GM23338 (cell line): ENCODE measurements at regions not wholly inside any gene's neighbourhood (a gene's known extent, or its start where the extent isn't known, plus 50 kb on each side); places are given as distances from the start of the nearest gene placed in this dataset.

Source experiments
- ATAC-seq: fragments of 200-7000 bp; cut with Tn5 transposase; 3 replicates; pipeline ENCODE4 v1.9.1; 2020
- DNase-seq: peaks from one replicate; pipeline ENCODE4 v3.0.0-alpha.2; 2015; ENCODE audit warnings: low spot score
- H2AFZ ChIP-seq: fragments of 200-600 bp; sonication (generic); 2 replicates; pipeline ENCODE4 v1.8.0; 2016; ENCODE audit warnings: antibody characterized with exemption, mild to moderate bottlenecking, moderate library complexity
- H3F3A ChIP-seq: fragments of 200-600 bp; sonication (generic); replicated peaks from 2 replicates; pipeline ENCODE4 v1.8.0; 2017; ENCODE audit warnings: antibody characterized with exemption, mixed run types, low read depth
- H3K27ac ChIP-seq: fragments of 200-600 bp; sonication (generic); 2 replicates; pipeline ENCODE4 v1.6.1; 2016; ENCODE audit warnings: low read depth
- H3K27me3 ChIP-seq: fragments of 200-600 bp; sonication (generic); 2 replicates; pipeline ENCODE4 v1.8.0; 2016; ENCODE audit warnings: mild to moderate bottlenecking, mixed run types, moderate library complexity; ENCODE audit not compliant: insufficient read depth
- H3K36me3 ChIP-seq: fragments of 200-600 bp; sonication (generic); 2 replicates; pipeline ENCODE4 v1.8.0; 2016; ENCODE audit warnings: mild to moderate bottlenecking; ENCODE audit not compliant: insufficient read depth
- H3K4me1 ChIP-seq: fragments of 200-600 bp; sonication (generic); 2 replicates; pipeline ENCODE4 v1.8.0; 2016; ENCODE audit warnings: mild to moderate bottlenecking, moderate library complexity; ENCODE audit not compliant: insufficient read depth
- H3K4me2 ChIP-seq: fragments of 200-600 bp; sonication (generic); 2 replicates; pipeline ENCODE4 v1.7.1; 2017; ENCODE audit warnings: mixed run types
- H3K4me3 ChIP-seq: fragments of 200-600 bp; sonication (generic); 2 replicates; pipeline ENCODE4 v1.6.1; 2016; ENCODE audit warnings: mixed run types
- H3K79me2 ChIP-seq: fragments of 200-600 bp; sonication (generic); replicated peaks from 2 replicates; pipeline ENCODE4 v1.8.0; 2017; ENCODE audit warnings: mild to moderate bottlenecking; ENCODE audit not compliant: insufficient read depth
- H3K9me2 ChIP-seq: fragments of 200-600 bp; sonication (generic); 2 replicates; pipeline ENCODE4 v1.8.0; 2017; ENCODE audit not compliant: insufficient read depth
- H4K20me1 ChIP-seq: fragments of 200-600 bp; sonication (generic); replicated peaks from 2 replicates; pipeline ENCODE4 v1.8.0; 2017; ENCODE audit warnings: mild to moderate bottlenecking; ENCODE audit not compliant: insufficient read depth
- H3K27ac Mint-ChIP-seq: 2 replicates; pipeline ENCODE4 v1.8.0; 2020; ENCODE audit warnings: inconsistent platforms, mild to moderate bottlenecking, moderate library complexity, mixed read lengths
- H3K27me3 Mint-ChIP-seq: 3 replicates; pipeline ENCODE4 v1.8.0; 2022; ENCODE audit warnings: low read depth, mild to moderate bottlenecking, moderate library complexity, mixed read lengths, inconsistent platforms; ENCODE audit not compliant: insufficient read depth, poor library complexity
- H3K36me3 Mint-ChIP-seq: 3 replicates; pipeline ENCODE4 v1.8.0; 2021; ENCODE audit warnings: low read depth, mild to moderate bottlenecking, inconsistent platforms, moderate library complexity, mixed read lengths
- H3K4me1 Mint-ChIP-seq: 3 replicates; pipeline ENCODE4 v1.8.0; 2020; ENCODE audit warnings: mild to moderate bottlenecking, inconsistent platforms, mixed read lengths
- H3K4me3 Mint-ChIP-seq: 3 replicates; pipeline ENCODE4 v1.8.0; 2021; ENCODE audit warnings: moderate library complexity, mild to moderate bottlenecking, inconsistent platforms, mixed read lengths
- H3K9me3 Mint-ChIP-seq: 3 replicates; pipeline ENCODE4 v1.8.0; 2020; ENCODE audit warnings: moderate library complexity, mild to moderate bottlenecking, inconsistent platforms, mixed read lengths
- CREB1 ChIP-seq: fragments of 250-450 bp; sonication (Bioruptor Pico); IDR thresholded peaks from 2 replicates; pipeline ENCODE4 v1.5.0; 2020; ENCODE audit warnings: low read depth, mild to moderate bottlenecking, moderate library complexity
- EZH2 ChIP-seq: fragments of 200-600 bp; sonication (generic); IDR thresholded peaks from one replicate; pipeline ENCODE4 v1.8.0; 2017; ENCODE audit warnings: antibody characterized with exemption, mild to moderate bottlenecking, low read depth; ENCODE audit not compliant: unreplicated experiment
- EZH2phosphoT487 ChIP-seq: fragments of 200-600 bp; sonication (generic); IDR thresholded peaks from one replicate; pipeline ENCODE4 v1.8.1; 2018; ENCODE audit warnings: antibody characterized with exemption; ENCODE audit not compliant: unreplicated experiment
- JUNB ChIP-seq: IDR thresholded peaks from one replicate; pipeline ENCODE4 v1.6.1; 2016; ENCODE audit warnings: antibody characterized with exemption; ENCODE audit not compliant: unreplicated experiment
- NANOG ChIP-seq: IDR thresholded peaks from 2 replicates; pipeline ENCODE4 v1.6.1; 2016; ENCODE audit warnings: antibody characterized with exemption, borderline replicate concordance
- POLR2AphosphoS5 ChIP-seq: IDR thresholded peaks from 2 replicates; pipeline ENCODE4 v1.6.1; 2016; ENCODE audit warnings: antibody characterized with exemption, low read depth
- STAT1 ChIP-seq: IDR thresholded peaks from one replicate; pipeline ENCODE4 v1.6.1; 2016; ENCODE audit warnings: antibody characterized with exemption; ENCODE audit not compliant: unreplicated experiment
- ZNF114 ChIP-seq: fragments of 250-450 bp; sonication (Bioruptor Pico); IDR thresholded peaks from 2 replicates; pipeline ENCODE4 v1.5.0; 2020; ENCODE audit warnings: mild to moderate bottlenecking, moderate library complexity
- ZNF331 ChIP-seq: fragments of 250-450 bp; sonication (Bioruptor Pico); IDR thresholded peaks from 2 replicates; pipeline ENCODE4 v1.5.0; 2020; ENCODE audit warnings: low read depth, mild to moderate bottlenecking, moderate library complexity
- TF ChIP-seq, protein P1 (sequence below), 2 experiments: fragments of 200-600 bp in 1 of 2; sonication (generic) in 1 of 2; conservative IDR thresholded peaks; 2 replicates each; pipeline versions ENCODE4 v1.5.1 to v1.6.1; 2016 to 2017; ENCODE audit warnings: antibody characterized with exemption in 2 of 2, low read depth in 2 of 2, mild to moderate bottlenecking in 2 of 2, moderate library complexity in 1 of 2
- TF ChIP-seq, protein P2 (sequence below): IDR thresholded peaks from 2 replicates; pipeline ENCODE4 v1.6.1; 2016; ENCODE audit warnings: antibody characterized with exemption
- TF ChIP-seq, protein P3 (sequence below): IDR thresholded peaks from one replicate; pipeline ENCODE4 v1.6.1; 2018; ENCODE audit warnings: antibody characterized with exemption; ENCODE audit not compliant: unreplicated experiment
- TF ChIP-seq, protein P4 (sequence below): fragments of 250-450 bp; sonication (Bioruptor Pico); IDR thresholded peaks from 2 replicates; pipeline ENCODE4 v1.5.0; 2020; ENCODE audit warnings: mild to moderate bottlenecking, moderate library complexity

DNA sequence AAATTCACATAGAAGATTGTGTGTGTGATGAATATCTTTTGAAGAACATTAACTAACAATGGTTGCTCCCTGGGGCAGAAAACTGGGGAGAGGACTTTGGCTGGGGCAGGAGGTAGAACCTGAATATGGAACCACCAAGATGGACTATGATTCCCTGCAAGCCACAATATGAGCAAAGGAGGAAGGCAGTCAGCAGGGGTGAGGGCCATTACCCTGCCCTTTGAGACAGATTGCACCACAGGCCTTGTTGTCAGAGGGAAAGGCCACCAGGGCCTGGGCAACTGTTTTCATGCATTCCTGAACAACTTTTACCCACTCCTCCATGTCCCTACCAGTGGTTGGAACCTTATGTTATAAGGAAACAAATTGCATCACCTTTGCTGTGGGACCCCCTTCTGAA lies 670.1 kb upstream of the POM121L12 start:
- H3K27me3 ChIP-seq, result no peaks in the 10 kb centered on the region
- H3K4me1 Mint-ChIP-seq, result no peaks in the 10 kb centered on the region; the same call in 2 of the 3 replicates
- no peaks in the 10 kb centered on the region for H3F3A ChIP-seq
- no peaks in the 10 kb centered on the region for H4K20me1 ChIP-seq
- peaks cover 10% of the 10 kb centered on the region for H3K9me3 Mint-ChIP-seq
- H3K4me3 Mint-ChIP-seq, result no peak overlapping the region
- H3K9me2 ChIP-seq, result 0 out of 2 replicates have a peak, but pooled peaks cover 14% of the 10 kb centered on the region
- H2AFZ ChIP-seq, result no peak overlapping the region
- H3K27me3 Mint-ChIP-seq, result peaks cover 4% of the 10 kb centered on the region
- H3K36me3 Mint-ChIP-seq, result no peaks in the 10 kb centered on the region; the same call in 2 of the 3 replicates
- no peak for DNase-seq
- H3K36me3 ChIP-seq, result no peaks in the 10 kb centered on the region
- H3K27ac Mint-ChIP-seq, result no peak overlapping the region
- no peak for ATAC-seq
- no peak for TF ChIP-seq EZH2
- no peak for TF ChIP-seq EZH2phosphoT487
- no peak for TF ChIP-seq NANOG
- TF ChIP-seq, protein P1, sequence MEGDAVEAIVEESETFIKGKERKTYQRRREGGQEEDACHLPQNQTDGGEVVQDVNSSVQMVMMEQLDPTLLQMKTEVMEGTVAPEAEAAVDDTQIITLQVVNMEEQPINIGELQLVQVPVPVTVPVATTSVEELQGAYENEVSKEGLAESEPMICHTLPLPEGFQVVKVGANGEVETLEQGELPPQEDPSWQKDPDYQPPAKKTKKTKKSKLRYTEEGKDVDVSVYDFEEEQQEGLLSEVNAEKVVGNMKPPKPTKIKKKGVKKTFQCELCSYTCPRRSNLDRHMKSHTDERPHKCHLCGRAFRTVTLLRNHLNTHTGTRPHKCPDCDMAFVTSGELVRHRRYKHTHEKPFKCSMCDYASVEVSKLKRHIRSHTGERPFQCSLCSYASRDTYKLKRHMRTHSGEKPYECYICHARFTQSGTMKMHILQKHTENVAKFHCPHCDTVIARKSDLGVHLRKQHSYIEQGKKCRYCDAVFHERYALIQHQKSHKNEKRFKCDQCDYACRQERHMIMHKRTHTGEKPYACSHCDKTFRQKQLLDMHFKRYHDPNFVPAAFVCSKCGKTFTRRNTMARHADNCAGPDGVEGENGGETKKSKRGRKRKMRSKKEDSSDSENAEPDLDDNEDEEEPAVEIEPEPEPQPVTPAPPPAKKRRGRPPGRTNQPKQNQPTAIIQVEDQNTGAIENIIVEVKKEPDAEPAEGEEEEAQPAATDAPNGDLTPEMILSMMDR (conservative IDR thresholded peaks at IDR 0.05; ENCODE audit: low read depth in 2 of 2), result no peak
- TF ChIP-seq POLR2AphosphoS5, result no peak
- no peak for TF ChIP-seq ZNF331 (CRISPR knock-in tag)
- TF ChIP-seq, protein P2, sequence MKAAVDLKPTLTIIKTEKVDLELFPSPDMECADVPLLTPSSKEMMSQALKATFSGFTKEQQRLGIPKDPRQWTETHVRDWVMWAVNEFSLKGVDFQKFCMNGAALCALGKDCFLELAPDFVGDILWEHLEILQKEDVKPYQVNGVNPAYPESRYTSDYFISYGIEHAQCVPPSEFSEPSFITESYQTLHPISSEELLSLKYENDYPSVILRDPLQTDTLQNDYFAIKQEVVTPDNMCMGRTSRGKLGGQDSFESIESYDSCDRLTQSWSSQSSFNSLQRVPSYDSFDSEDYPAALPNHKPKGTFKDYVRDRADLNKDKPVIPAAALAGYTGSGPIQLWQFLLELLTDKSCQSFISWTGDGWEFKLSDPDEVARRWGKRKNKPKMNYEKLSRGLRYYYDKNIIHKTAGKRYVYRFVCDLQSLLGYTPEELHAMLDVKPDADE, result no peak
- TF ChIP-seq, protein P3, sequence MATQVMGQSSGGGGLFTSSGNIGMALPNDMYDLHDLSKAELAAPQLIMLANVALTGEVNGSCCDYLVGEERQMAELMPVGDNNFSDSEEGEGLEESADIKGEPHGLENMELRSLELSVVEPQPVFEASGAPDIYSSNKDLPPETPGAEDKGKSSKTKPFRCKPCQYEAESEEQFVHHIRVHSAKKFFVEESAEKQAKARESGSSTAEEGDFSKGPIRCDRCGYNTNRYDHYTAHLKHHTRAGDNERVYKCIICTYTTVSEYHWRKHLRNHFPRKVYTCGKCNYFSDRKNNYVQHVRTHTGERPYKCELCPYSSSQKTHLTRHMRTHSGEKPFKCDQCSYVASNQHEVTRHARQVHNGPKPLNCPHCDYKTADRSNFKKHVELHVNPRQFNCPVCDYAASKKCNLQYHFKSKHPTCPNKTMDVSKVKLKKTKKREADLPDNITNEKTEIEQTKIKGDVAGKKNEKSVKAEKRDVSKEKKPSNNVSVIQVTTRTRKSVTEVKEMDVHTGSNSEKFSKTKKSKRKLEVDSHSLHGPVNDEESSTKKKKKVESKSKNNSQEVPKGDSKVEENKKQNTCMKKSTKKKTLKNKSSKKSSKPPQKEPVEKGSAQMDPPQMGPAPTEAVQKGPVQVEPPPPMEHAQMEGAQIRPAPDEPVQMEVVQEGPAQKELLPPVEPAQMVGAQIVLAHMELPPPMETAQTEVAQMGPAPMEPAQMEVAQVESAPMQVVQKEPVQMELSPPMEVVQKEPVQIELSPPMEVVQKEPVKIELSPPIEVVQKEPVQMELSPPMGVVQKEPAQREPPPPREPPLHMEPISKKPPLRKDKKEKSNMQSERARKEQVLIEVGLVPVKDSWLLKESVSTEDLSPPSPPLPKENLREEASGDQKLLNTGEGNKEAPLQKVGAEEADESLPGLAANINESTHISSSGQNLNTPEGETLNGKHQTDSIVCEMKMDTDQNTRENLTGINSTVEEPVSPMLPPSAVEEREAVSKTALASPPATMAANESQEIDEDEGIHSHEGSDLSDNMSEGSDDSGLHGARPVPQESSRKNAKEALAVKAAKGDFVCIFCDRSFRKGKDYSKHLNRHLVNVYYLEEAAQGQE, result no peak
- no peak for TF ChIP-seq STAT1
- TF ChIP-seq, protein P4, sequence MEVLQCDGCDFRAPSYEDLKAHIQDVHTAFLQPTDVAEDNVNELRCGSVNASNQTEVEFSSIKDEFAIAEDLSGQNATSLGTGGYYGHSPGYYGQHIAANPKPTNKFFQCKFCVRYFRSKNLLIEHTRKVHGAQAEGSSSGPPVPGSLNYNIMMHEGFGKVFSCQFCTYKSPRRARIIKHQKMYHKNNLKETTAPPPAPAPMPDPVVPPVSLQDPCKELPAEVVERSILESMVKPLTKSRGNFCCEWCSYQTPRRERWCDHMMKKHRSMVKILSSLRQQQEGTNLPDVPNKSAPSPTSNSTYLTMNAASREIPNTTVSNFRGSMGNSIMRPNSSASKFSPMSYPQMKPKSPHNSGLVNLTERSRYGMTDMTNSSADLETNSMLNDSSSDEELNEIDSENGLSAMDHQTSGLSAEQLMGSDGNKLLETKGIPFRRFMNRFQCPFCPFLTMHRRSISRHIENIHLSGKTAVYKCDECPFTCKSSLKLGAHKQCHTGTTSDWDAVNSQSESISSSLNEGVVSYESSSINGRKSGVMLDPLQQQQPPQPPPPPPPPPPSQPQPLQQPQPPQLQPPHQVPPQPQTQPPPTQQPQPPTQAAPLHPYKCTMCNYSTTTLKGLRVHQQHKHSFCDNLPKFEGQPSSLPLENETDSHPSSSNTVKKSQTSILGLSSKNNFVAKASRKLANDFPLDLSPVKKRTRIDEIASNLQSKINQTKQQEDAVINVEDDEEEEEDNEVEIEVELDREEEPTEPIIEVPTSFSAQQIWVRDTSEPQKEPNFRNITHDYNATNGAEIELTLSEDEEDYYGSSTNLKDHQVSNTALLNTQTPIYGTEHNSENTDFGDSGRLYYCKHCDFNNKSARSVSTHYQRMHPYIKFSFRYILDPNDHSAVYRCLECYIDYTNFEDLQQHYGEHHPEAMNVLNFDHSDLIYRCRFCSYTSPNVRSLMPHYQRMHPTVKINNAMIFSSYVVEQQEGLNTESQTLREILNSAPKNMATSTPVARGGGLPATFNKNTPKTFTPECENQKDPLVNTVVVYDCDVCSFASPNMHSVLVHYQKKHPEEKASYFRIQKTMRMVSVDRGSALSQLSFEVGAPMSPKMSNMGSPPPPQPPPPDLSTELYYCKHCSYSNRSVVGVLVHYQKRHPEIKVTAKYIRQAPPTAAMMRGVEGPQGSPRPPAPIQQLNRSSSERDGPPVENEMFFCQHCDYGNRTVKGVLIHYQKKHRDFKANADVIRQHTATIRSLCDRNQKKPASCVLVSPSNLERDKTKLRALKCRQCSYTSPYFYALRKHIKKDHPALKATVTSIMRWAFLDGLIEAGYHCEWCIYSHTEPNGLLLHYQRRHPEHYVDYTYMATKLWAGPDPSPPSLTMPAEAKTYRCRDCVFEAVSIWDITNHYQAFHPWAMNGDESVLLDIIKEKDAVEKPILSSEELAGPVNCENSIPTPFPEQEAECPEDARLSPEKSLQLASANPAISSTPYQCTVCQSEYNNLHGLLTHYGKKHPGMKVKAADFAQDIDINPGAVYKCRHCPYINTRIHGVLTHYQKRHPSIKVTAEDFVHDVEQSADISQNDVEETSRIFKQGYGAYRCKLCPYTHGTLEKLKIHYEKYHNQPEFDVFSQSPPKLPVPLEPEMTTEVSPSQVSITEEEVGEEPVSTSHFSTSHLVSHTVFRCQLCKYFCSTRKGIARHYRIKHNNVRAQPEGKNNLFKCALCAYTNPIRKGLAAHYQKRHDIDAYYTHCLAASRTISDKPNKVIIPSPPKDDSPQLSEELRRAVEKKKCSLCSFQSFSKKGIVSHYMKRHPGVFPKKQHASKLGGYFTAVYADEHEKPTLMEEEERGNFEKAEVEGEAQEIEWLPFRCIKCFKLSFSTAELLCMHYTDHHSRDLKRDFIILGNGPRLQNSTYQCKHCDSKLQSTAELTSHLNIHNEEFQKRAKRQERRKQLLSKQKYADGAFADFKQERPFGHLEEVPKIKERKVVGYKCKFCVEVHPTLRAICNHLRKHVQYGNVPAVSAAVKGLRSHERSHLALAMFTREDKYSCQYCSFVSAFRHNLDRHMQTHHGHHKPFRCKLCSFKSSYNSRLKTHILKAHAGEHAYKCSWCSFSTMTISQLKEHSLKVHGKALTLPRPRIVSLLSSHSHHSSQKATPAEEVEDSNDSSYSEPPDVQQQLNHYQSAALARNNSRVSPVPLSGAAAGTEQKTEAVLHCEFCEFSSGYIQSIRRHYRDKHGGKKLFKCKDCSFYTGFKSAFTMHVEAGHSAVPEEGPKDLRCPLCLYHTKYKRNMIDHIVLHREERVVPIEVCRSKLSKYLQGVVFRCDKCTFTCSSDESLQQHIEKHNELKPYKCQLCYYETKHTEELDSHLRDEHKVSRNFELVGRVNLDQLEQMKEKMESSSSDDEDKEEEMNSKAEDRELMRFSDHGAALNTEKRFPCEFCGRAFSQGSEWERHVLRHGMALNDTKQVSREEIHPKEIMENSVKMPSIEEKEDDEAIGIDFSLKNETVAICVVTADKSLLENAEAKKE (CRISPR knock-in tag), result no peak
- no peak for TF ChIP-seq JUNB
- no peak for TF ChIP-seq CREB1 (CRISPR knock-in tag)
- no peak for TF ChIP-seq ZNF114 (CRISPR knock-in tag)
- H3K4me1 ChIP-seq, result no peaks in the 10 kb centered on the region
- H3K27ac ChIP-seq, result no peak overlapping the region
- no peak overlapping the region for H3K4me3 ChIP-seq
- no peaks in the 10 kb centered on the region for H3K79me2 ChIP-seq
- no peak overlapping the region for H3K4me2 ChIP-seq
